HG02571 (cell line): ENCODE measurements at regions not wholly inside any gene's neighbourhood (a gene's known extent, or its start where the extent isn't known, plus 50 kb on each side); places are given as distances from the start of the nearest gene placed in this dataset.

Source experiments
- ATAC-seq: cut with Tn5 transposase; IDR thresholded peaks from one replicate; pipeline ENCODE4 v1.9.1; 2021; ENCODE audit warnings: mild to moderate bottlenecking, moderate library complexity; ENCODE audit not compliant: unreplicated experiment

DNA sequence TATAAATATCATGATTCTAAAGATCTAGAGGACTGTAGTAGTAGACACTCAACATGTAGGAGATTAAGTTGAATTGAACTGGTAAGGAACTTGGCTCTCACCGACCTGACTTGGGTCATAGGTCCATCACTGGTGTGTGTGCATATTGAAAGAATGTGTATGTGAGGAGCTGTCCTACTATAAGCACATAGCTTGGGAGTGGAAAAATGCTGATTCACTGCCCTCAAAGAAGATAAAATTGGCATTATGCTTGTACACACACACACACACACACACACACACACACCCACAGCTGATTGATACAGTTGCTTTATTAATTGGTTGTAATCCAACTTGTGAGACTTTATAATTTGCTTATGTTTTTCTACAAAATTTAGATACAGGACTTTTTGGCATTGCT is 411.0 kb upstream of the NR2F2 start:
- ATAC-seq: no peak

DNA sequence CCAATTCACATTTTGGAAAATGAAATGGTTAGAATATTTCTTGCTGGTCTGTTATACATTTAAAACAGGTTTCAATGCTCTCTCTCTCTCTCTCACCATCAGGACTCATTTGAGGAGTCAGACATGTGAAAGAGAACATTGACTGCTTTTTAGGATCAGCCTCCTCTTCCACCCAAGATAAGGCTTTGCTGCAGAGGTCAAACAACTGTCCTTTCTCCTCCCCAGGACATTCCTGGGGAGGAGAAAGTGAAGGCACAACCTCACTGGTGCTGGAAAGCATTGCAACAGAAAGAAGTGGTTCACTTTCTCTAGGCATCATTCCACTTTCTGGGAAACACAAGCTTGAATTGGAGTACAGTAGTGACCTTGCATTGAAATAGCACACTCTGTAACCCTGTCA is 409.1 kb upstream of the NR2F2 start:
- no peak for ATAC-seq

DNA sequence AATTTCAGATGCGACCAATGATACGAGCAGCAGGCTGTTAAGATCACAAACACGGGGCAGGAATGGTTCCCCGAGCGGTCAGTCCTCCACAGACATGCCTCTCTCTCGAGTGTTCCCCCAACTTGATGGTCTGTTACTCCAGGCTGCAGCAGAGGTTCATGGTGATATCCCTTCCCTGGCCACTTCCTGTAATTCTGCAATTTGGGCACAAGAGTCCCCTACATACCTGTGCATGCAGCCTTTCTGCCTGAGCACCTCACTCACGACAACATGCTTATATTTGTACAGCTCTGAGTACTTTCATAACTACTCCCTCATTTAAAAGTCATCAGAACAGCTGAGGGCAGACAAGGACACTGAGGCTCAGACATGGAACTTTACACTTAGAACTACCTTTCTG is 408.1 kb upstream of the NR2F2 start:
- ATAC-seq: no peak

- ATAC-seq: no peak
These were observed 406.7 kb upstream of the NR2F2 start for GRCh38 chr15:95923792-95924191.

DNA sequence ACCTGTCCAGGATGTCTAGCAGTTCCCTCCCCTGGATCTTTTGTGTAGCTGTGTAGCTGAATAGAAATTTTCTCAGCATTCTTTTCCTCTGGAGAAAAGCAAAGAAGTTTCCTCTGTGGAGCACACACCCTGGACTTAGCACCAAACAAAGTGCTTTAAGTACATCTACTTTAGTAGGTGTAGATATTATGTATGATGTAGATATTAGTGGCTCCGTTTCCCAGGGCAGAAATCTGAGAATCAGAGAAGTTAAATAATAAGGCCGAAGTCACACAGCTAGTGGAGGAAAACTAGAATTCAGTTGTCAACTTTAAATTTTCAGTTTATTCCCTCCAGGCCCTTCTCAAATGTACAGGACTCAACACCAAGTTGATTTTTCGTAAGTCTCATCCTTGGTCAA is 401.7 kb upstream of the NR2F2 start:
- ATAC-seq: no peak

DNA sequence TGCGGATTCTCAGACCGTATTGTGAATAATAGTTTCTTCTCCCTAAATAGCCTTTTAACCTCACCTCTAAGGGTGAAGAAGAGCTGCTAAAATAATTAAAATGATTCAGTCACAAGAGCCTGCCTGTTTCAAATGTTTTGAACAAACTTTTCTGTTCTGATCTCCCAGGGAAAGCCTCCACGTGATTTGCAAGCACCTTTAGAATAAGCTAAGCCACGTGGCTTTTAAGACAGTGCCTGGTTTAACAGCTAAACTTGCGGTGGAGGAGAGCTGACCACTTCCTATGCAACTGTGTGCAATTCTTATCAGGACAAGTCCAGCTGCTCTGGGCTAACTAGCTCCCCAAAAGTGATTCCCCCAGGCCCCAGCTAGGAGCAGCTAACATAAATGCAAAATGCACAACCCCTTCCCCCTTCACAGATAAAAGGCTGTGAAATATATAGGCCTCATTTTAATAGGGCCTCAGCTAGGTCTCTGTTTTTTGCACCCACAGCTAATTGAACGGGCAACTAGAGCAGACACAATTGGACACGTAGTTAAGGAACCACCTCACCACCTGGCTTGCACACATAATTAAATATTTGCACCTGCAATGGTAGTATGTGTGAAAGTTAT is 401.2 kb upstream of the NR2F2 start:
- ATAC-seq: peak; percentile 69

DNA sequence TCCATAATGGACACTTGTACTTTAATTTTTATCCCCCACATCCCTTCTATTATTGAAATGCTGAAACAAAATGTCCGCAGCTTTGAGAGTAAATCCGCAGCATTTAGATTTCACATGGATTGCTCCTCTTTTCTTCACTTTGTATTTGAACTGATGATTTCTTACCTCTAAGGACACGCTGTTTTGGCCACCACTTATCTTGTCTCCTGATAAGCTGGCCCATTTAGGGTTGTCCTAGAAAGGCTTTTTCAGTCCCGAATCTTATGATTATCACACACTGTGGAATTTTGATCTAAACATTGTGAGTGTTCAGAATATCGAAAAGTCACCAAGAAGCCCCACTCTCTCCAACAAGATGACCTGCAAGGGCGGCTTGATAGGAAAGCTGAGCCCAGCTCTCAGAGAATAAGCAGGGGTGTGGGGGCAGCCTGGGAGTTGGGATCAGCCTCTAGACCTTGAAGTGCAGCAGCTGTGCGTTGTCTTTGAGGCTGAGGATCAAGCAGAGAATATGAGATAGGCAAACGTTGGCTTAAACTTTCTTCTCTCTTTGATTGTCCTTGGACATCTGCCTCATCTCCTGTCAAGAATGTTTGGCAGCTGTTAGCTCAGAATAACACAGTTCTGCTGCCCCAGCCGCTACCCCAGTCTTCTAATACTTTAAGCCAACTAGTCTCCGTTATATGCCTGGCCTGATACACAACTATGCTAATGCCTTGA is 399.7 kb upstream of the NR2F2 start:
- ATAC-seq: no peak

DNA sequence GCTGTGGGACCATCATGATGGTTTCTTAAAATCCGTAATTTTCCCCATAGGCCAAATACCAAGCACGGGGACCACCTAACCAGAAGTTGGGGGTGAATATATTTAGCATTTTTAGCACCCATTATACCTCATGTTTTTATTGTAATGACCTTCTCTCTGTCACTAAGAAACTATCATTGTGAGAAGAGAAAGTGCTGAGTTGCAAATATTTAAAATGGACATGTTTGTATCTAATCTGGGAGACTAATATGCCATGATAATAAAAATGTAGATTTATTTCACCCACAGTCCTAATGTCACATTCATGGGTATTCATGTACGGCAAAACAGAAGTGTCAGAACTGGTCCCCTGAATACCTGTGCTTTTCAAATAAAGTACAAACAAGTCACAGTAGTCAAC is 398.9 kb upstream of the NR2F2 start:
- no peak for ATAC-seq

DNA sequence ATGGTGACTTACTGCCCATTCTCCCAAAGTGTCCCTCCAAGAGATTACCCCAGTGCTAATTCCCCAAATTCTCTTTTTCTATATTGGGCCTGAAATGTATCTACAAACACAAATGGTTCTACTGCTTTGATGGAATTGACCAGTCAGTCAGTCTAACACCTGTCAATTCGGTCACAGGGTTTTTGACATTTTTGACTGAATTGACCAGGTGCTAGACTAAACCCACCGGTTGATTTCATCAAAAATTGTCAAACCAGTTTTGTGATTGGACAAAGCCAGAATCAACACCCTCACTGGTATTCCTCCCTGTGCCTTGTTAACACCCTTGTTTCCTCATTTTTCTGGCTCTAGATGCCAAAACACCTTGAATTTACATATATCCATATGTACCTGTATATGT is 398.4 kb upstream of the NR2F2 start:
- ATAC-seq: no peak

GRCh38 chr15:95932676-95933075 is 397.8 kb upstream of the NR2F2 start:
- no peak for ATAC-seq

DNA sequence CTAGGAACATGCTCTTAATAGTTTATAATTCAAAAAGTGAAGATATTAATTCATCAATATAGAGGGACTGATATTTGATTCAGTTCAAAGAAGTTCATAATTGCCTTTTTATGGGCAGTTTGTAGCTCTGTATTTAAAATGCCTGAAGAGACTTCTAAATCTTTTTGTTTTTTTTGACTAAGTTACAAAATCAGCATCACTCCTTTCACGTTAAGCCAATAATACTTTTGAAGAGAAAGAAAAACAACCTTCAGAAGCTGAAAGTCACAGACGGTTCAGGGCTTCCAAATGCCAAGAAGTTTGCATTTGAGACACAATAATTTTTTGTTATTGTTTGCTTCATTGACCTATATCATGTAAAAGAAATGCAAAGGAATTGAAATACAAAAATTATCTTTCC is 394.6 kb upstream of the NR2F2 start:
- no peak for ATAC-seq

GRCh38 chr15:95937128-95937528 is 393.4 kb upstream of the NR2F2 start:
- no peak for ATAC-seq

DNA sequence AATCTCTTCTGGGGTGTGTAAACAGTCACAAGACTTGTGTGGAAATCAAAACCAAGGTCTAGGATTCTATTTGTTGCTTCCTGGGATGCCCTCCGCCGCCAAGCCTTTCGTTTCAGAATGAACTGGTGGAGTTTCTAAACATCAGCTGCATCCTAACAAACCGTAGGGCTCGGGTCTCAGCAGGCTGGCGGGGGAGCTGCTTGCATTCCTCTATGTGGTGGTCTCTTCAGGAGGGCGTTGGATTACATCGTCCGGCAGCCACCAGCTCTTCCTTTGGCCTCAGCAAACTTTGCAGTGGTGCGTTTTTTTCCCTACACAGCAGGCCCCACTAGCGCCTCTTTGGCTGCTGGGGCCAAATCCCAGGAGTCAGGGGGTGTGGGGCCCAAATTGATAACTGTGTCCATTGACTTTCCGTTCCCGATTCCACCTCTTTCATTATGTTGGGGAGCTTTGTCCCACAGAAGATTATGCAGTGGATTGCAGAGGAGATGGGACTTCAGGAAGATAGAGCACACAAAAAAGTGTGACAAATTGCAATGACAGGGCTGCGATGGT is 390.0 kb upstream of the NR2F2 start:
- ATAC-seq: no peak

DNA sequence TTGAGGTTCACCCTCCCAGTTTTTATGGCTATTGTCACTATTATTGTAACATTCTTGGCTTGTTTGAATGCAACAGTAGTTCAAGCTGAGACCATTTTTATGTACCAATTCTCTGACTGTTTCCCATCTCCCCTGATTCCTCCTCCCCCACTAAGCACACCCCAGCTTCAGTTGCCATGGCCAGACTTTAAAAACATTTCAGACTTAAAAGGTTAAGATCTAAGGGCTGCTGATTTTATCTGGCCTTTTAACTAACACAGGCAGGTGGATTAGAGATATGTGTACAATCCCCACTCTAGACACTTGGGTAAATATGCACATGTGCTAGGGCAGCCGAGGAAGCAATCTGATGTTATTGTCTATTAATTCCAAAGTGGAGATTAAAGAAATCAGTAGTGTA is 386.3 kb upstream of the NR2F2 start:
- ATAC-seq: no peak

GRCh38 chr15:95944661-95945255 is 385.7 kb upstream of the NR2F2 start:
- ATAC-seq: no peak

DNA sequence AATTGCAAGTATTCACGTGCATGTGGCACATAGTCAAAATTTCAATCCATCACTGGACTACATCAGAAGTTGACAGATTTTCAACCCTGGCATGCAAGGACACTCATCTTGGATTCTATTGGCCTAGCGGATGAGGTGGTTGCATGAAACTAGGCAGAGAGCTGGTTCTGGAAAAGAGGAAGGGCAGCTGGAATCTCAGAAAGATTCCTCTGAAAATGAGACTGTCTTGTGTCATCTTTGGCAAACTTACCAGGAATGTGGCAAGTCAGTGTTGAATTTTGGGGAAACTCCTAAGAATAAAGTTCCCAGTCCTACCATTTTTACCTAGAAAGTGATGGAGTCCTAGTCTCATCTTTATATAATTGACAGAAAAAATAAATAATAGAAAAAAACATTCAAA is 384.3 kb upstream of the NR2F2 start:
- ATAC-seq: no peak

- ATAC-seq: no peak
These were observed 383.6 kb upstream of the NR2F2 start for GRCh38 chr15:95946926-95947325.

GRCh38 chr15:95948411-95948810 is 382.1 kb upstream of the NR2F2 start:
- no peak for ATAC-seq

DNA sequence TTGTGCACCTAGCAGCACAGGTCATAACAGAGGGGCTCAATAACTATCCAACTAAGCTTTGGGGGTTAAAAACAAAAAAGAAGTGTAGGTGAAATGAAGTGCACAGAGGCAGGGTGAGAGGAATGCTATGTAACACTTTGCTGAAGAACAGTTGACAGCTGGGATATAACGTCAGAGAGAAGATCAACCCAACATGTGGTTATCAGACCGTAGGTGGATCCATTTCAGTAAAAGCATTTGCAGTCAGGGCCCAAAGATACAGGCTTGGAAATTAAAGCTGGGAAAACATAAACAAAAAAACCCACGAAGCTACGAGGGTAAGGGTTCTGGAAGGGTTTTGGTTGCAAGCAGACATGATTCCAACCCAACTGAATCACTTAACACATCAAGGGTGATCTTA is 377.5 kb upstream of the NR2F2 start:
- ATAC-seq: no peak

DNA sequence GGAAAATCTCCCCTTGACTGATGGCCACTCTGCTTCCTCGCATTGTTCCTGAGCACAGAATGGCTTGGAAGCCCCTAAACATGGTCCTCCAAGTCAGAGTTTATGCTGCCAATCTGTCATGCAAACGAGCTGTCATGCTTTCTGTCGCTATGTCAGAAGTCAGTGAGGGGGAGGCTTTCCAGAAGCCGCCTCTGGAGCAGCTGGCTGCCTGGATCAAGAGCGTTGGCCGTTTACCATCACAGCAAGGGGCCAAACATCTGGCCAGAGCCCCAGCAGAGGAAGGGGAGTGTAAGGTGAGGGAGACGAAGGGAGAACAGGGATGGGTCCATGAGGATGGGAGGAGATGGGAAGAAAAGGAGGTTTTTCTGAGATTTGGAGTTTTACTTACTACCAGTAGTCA is 372.6 kb upstream of the NR2F2 start:
- ATAC-seq: no peak

GRCh38 chr15:95958382-95958781 is 372.1 kb upstream of the NR2F2 start:
- ATAC-seq: no peak

DNA sequence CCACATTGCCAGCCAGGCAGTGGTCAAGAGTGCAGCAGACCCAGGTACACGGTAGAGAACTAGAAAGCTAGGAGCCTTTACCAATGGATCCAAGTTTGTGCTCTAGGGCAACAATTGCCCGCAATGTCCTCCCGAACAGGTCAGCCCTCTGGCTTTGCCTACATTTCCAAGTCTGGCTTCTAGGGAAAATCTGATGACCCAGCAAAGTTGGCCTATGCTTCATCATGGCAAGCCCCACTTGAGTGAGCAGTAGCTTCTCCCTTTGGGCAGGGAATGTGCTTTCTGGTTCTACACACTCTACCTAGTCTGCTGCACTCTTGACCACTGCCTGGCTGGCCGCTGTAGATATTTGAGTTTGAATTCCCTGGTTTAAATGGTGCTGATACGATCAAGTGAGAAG is 361.6 kb upstream of the NR2F2 start:
- no peak for ATAC-seq
